ENCODE measurements at regions not wholly inside any gene's neighbourhood (a gene's known extent, or its start where the extent isn't known, plus 50 kb on each side); places are given as distances from the start of the nearest gene placed in this dataset.

- TF ChIP-seq CTCF (IDR thresholded peaks at IDR 0.05) (no peak), POLR2A (IDR thresholded peaks at IDR 0.05) (no peak), POLR2AphosphoS5 (IDR thresholded peaks at IDR 0.05) (no peak), EP300 (IDR thresholded peaks at IDR 0.05) (no peak)
Measured at GRCh38 chr19:29395111-29395733, 130.6 kb upstream of the VSTM2B start.
